ENCODE measurements at regions not wholly inside any gene's neighbourhood (a gene's known extent, or its start where the extent isn't known, plus 50 kb on each side); places are given as distances from the start of the nearest gene placed in this dataset.

DNA sequence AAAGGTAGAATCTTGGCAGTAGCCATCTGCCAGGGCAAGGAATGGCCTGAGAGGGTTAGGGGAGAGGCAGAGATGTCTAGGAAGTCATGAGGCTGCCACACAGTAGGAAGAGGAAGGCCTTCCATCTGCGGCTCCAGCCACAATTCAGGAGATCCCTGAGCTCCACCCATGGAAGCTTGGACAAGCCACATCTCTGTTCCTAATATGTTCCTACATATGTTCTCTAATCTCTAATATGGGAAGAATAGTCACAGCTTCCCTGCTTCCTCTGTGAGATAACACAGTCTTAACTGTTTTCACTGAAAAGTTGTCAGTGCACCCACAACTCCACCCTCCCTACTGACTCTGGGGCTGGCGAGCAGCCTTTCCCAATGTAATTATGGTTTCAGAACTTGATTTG lies 109.5 kb downstream of the CDC7 start:
- Histone ChIP-seq H3K27ac (ENCODE audit: low read length) (no peak overlapping the region), H3K4me1 (ENCODE audit: control insufficient read depth, insufficient read depth, low read length) (no peaks in the 10 kb centered on the region), H3K4me3 (ENCODE audit: low read depth in 2 of 2, low read length in 2 of 2) (no peak overlapping the region), H3K27me3 (ENCODE audit: control insufficient read depth, insufficient read depth, low read length) (no peaks in the 10 kb centered on the region), H3K36me3 (ENCODE audit: control insufficient read depth, insufficient read depth, low read length) (no peaks in the 10 kb centered on the region), H3K9me3 (ENCODE audit: control insufficient read depth, insufficient read depth, low read depth, low read length) (no peaks in the 10 kb centered on the region)
- in situ Hi-C loops (cut with HindIII; ENCODE audit: low pct_unique_long_range_greater_than_20kb, low sequenced_read_pairs), result no loop called here
- no peak for DNase-seq (ENCODE audit: low read depth, low spot score)
- no TSS peak for BruUV-seq (replicated peaks)
- intact Hi-C loops (cut with micrococcal nuclease; ENCODE audit: unreplicated experiment), result no loop called here
- POLR2A ChIA-PET, result no interaction called here
- ATAC-seq, result no peak
- CTCF ChIA-PET, result no interaction called here
- TF ChIP-seq, protein P1, sequence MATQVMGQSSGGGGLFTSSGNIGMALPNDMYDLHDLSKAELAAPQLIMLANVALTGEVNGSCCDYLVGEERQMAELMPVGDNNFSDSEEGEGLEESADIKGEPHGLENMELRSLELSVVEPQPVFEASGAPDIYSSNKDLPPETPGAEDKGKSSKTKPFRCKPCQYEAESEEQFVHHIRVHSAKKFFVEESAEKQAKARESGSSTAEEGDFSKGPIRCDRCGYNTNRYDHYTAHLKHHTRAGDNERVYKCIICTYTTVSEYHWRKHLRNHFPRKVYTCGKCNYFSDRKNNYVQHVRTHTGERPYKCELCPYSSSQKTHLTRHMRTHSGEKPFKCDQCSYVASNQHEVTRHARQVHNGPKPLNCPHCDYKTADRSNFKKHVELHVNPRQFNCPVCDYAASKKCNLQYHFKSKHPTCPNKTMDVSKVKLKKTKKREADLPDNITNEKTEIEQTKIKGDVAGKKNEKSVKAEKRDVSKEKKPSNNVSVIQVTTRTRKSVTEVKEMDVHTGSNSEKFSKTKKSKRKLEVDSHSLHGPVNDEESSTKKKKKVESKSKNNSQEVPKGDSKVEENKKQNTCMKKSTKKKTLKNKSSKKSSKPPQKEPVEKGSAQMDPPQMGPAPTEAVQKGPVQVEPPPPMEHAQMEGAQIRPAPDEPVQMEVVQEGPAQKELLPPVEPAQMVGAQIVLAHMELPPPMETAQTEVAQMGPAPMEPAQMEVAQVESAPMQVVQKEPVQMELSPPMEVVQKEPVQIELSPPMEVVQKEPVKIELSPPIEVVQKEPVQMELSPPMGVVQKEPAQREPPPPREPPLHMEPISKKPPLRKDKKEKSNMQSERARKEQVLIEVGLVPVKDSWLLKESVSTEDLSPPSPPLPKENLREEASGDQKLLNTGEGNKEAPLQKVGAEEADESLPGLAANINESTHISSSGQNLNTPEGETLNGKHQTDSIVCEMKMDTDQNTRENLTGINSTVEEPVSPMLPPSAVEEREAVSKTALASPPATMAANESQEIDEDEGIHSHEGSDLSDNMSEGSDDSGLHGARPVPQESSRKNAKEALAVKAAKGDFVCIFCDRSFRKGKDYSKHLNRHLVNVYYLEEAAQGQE (IDR thresholded peaks at IDR 0.05; ENCODE audit: insufficient read depth in 1 of 2, low read depth in 2 of 2, low read length in 1 of 2), result no peak
- TF ChIP-seq, protein P2, sequence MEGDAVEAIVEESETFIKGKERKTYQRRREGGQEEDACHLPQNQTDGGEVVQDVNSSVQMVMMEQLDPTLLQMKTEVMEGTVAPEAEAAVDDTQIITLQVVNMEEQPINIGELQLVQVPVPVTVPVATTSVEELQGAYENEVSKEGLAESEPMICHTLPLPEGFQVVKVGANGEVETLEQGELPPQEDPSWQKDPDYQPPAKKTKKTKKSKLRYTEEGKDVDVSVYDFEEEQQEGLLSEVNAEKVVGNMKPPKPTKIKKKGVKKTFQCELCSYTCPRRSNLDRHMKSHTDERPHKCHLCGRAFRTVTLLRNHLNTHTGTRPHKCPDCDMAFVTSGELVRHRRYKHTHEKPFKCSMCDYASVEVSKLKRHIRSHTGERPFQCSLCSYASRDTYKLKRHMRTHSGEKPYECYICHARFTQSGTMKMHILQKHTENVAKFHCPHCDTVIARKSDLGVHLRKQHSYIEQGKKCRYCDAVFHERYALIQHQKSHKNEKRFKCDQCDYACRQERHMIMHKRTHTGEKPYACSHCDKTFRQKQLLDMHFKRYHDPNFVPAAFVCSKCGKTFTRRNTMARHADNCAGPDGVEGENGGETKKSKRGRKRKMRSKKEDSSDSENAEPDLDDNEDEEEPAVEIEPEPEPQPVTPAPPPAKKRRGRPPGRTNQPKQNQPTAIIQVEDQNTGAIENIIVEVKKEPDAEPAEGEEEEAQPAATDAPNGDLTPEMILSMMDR (IDR thresholded peaks at IDR 0.05), result no peak
- TF ChIP-seq TCF7L2 (IDR thresholded peaks at IDR 0.05; ENCODE audit: low read depth, low read length), result no peak
- TF ChIP-seq SIN3A (IDR thresholded peaks at IDR 0.05; ENCODE audit: borderline replicate concordance, insufficient read depth, low read depth, low read length), result no peak
- no peak for TF ChIP-seq POLR2AphosphoS5 (IDR thresholded peaks at IDR 0.05; ENCODE audit: low read depth, low read length)

DNA sequence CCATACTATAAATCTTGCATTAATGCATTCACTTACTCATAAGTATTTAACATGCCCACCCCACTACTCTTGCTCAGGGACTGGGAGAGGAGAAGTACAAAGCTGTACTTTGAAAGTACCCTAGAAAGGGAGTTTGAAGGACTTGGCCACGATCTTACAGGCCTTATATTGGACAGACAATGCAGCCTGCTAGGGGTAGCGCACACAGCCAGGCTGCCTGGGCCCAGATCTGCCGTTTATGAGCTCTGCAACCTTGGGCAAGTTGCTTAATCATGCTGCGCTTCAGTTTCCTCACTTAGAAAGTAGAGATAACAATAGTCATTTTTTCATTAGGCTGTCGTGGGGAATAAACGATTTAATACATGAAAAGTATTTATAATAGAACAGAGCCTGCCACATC lies 110.1 kb downstream of the CDC7 start:
- H3K36me3 ChIP-seq (ENCODE audit: control insufficient read depth, insufficient read depth, low read length), result no peaks in the 10 kb centered on the region
- H3K4me1 ChIP-seq (ENCODE audit: control insufficient read depth, insufficient read depth, low read length), result no peaks in the 10 kb centered on the region
- intact Hi-C loops (cut with micrococcal nuclease; ENCODE audit: unreplicated experiment) (no loop called here), in situ Hi-C loops (cut with HindIII; ENCODE audit: low pct_unique_long_range_greater_than_20kb, low sequenced_read_pairs) (no loop called here)
- H3K27ac ChIP-seq (ENCODE audit: low read length), result no peak overlapping the region
- ChIA-PET POLR2A (no interaction called here), CTCF (no interaction called here)
- H3K27me3 ChIP-seq (ENCODE audit: control insufficient read depth, insufficient read depth, low read length), result no peaks in the 10 kb centered on the region
- ATAC-seq (no peak), DNase-seq (ENCODE audit: low read depth, low spot score) (no peak)
- no peak overlapping the region for H3K4me3 ChIP-seq (ENCODE audit: low read depth in 2 of 2, low read length in 2 of 2)
- no peaks in the 10 kb centered on the region for H3K9me3 ChIP-seq (ENCODE audit: control insufficient read depth, insufficient read depth, low read depth, low read length)
- TF ChIP-seq POLR2AphosphoS5 (IDR thresholded peaks at IDR 0.05; ENCODE audit: low read depth, low read length), result no peak
- no peak for TF ChIP-seq TCF7L2 (IDR thresholded peaks at IDR 0.05; ENCODE audit: low read depth, low read length)
- TF ChIP-seq, protein P1 (IDR thresholded peaks at IDR 0.05; ENCODE audit: insufficient read depth in 1 of 2, low read depth in 2 of 2, low read length in 1 of 2), result no peak
- no peak for TF ChIP-seq SIN3A (IDR thresholded peaks at IDR 0.05; ENCODE audit: borderline replicate concordance, insufficient read depth, low read depth, low read length)
- no TSS peak for BruUV-seq (replicated peaks)

All from Panc1 (cell line).